ENCODE measurements at regions not wholly inside any gene's neighbourhood (a gene's known extent, or its start where the extent isn't known, plus 50 kb on each side); places are given as distances from the start of the nearest gene placed in this dataset.

- TF ChIP-seq CTCF (IDR thresholded peaks at IDR 0.05; ENCODE audit: low read depth, low read length) = no peak
- peak; percentile 74 for DNase-seq (ENCODE audit: low read depth, low spot score)
- no peak overlapping the region for H3K4me3 ChIP-seq (ENCODE audit: low read depth, low read length)
- in situ Hi-C loops (cut with HindIII; ENCODE audit: low sequenced_read_pairs) = no loop called here
These were observed 534.5 kb upstream of the TBL1XR1 start for GRCh38 chr3:177731644-177732268.

- no peak for TF ChIP-seq CTCF (IDR thresholded peaks at IDR 0.05; ENCODE audit: low read depth, low read length)
- in situ Hi-C loops (cut with HindIII; ENCODE audit: low sequenced_read_pairs) = no loop called here
- H3K4me3 ChIP-seq (ENCODE audit: low read depth, low read length) = no peak overlapping the region
- DNase-seq (ENCODE audit: low read depth, low spot score) = no peak
These were observed 536.0 kb upstream of the TBL1XR1 start for GRCh38 chr3:177733233-177733632.

- TF ChIP-seq CTCF (IDR thresholded peaks at IDR 0.05; ENCODE audit: low read depth, low read length) = no peak
- H3K4me3 ChIP-seq (ENCODE audit: low read depth, low read length) = no peak overlapping the region
- in situ Hi-C loops (cut with HindIII; ENCODE audit: low sequenced_read_pairs) = no loop called here
- no peak for DNase-seq (ENCODE audit: low read depth, low spot score)
These were observed 536.7 kb upstream of the TBL1XR1 start for GRCh38 chr3:177733936-177734335.

GRCh38 chr3:177735431-177735830 lies 538.1 kb upstream of the TBL1XR1 start:
- in situ Hi-C loops (cut with HindIII; ENCODE audit: low sequenced_read_pairs) = no loop called here
- TF ChIP-seq CTCF (IDR thresholded peaks at IDR 0.05; ENCODE audit: low read depth, low read length) = no peak
- DNase-seq (ENCODE audit: low read depth, low spot score) = no peak
- H3K4me3 ChIP-seq (ENCODE audit: low read depth, low read length) = no peak overlapping the region

DNA sequence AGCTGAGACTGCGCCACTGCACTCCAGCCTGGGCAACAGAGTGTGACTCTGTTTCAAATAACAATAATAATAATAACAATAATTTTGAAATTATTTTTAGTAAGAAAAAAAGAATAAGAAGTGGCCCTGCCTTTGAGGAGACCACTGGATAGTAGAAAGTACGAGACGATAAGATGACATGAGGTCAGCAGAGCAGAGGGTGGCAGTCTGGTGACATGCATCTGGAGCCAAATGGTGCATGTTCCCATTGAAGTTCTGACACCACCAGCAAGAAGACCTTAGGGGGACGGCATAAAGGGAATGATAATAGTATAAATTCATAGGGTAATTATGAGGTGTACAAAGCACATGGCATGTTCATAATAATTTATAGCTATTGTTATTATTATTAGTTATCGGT lies 542.2 kb upstream of the TBL1XR1 start:
- H3K4me3 ChIP-seq (ENCODE audit: low read depth, low read length) = no peak overlapping the region
- in situ Hi-C loops (cut with HindIII; ENCODE audit: low sequenced_read_pairs) = no loop called here
- no peak for DNase-seq (ENCODE audit: low read depth, low spot score)
- no peak for TF ChIP-seq CTCF (IDR thresholded peaks at IDR 0.05; ENCODE audit: low read depth, low read length)

GRCh38 chr3:177740254-177740653 lies 543.0 kb upstream of the TBL1XR1 start:
- DNase-seq (ENCODE audit: low read depth, low spot score) = no peak
- in situ Hi-C loops (cut with HindIII; ENCODE audit: low sequenced_read_pairs) = no loop called here
- H3K4me3 ChIP-seq (ENCODE audit: low read depth, low read length) = no peak overlapping the region
- TF ChIP-seq CTCF (IDR thresholded peaks at IDR 0.05; ENCODE audit: low read depth, low read length) = no peak

DNA sequence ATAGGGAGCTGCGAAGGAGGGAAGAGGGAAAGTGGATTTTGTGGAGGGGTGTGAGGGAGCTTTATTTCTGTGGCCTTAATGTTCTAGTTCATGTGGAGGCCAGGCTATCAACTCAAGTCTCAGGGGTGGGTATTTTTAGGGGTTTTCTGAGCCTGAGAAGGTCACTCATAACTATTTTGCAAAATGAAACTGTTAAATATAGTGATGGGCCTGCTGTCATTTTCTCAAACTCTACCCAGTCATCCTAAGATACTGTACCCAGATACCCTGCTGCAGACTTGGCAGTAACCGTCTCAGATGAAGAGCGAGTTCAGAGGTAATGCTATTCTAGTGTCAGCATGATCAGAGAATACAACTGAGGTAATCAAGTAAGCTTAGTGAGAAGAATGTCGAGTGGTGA lies 545.0 kb upstream of the TBL1XR1 start:
- in situ Hi-C loops (cut with HindIII; ENCODE audit: low sequenced_read_pairs) = no loop called here
- no peak overlapping the region for H3K4me3 ChIP-seq (ENCODE audit: low read depth, low read length)
- no peak for DNase-seq (ENCODE audit: low read depth, low spot score)
- TF ChIP-seq CTCF (IDR thresholded peaks at IDR 0.05; ENCODE audit: low read depth, low read length) = no peak

Measured in astrocyte of the spinal cord (primary cell).